KMS-11 (cell line): ENCODE measurements at regions not wholly inside any gene's neighbourhood (a gene's known extent, or its start where the extent isn't known, plus 50 kb on each side); places are given as distances from the start of the nearest gene placed in this dataset.

Experiments
- H2AFZ ChIP-seq: fragments of 200-600 bp; sonication (generic); 2 replicates; pipeline ENCODE4 v1.6.1; 2016; ENCODE audit warnings: antibody characterized with exemption, mixed run types, low read depth
- H3K27ac ChIP-seq: fragments of 200-600 bp; sonication (generic); 2 replicates; pipeline ENCODE4 v1.6.1; 2016; ENCODE audit warnings: mild to moderate bottlenecking, mixed run types
- H3K27me3 ChIP-seq: fragments of 200-600 bp; sonication (generic); 2 replicates; pipeline ENCODE4 v1.6.1; 2017; ENCODE audit warnings: mild to moderate bottlenecking, low read depth, mixed run types, moderate library complexity; ENCODE audit not compliant: insufficient read depth
- H3K36me3 ChIP-seq: fragments of 200-600 bp; sonication (generic); 2 replicates; pipeline ENCODE4 v1.6.1; 2017; ENCODE audit warnings: mild to moderate bottlenecking, mixed run types; ENCODE audit not compliant: insufficient read depth
- H3K4me1 ChIP-seq: fragments of 200-600 bp; sonication (generic); 2 replicates; pipeline ENCODE4 v1.6.1; 2016; ENCODE audit warnings: mild to moderate bottlenecking, low read depth, mixed run types; ENCODE audit not compliant: poor library complexity, severe bottlenecking
- H3K4me2 ChIP-seq: fragments of 200-600 bp; sonication (generic); 2 replicates; pipeline ENCODE4 v1.7.0; 2016; ENCODE audit warnings: mild to moderate bottlenecking, mixed run types
- H3K4me3 ChIP-seq: fragments of 200-600 bp; sonication (generic); IDR thresholded peaks from 2 replicates; pipeline ENCODE4 v1.6.1; 2017; ENCODE audit warnings: low read depth, low read length, mixed read lengths; ENCODE audit not compliant: insufficient read depth
- H3K79me2 ChIP-seq: fragments of 200-600 bp; sonication (generic); 2 replicates; pipeline ENCODE4 v1.6.1; 2016; ENCODE audit warnings: low read depth, mixed run types; ENCODE audit not compliant: insufficient read depth
- H3K9ac ChIP-seq: fragments of 200-600 bp; sonication (generic); 2 replicates; pipeline ENCODE4 v1.6.1; 2016; ENCODE audit warnings: mild to moderate bottlenecking, mixed run types
- H4K20me1 ChIP-seq: fragments of 200-600 bp; sonication (generic); 2 replicates; pipeline ENCODE4 v1.6.1; 2016; ENCODE audit warnings: mild to moderate bottlenecking, mixed run types; ENCODE audit not compliant: insufficient read depth
- TF ChIP-seq, protein P1 (sequence below): fragments of 200-600 bp; sonication (generic); conservative IDR thresholded peaks from 2 replicates; pipeline ENCODE4 v1.6.1; 2017; ENCODE audit warnings: low read depth, mild to moderate bottlenecking, antibody characterized with exemption, low read length, moderate library complexity, mixed read lengths

DNA sequence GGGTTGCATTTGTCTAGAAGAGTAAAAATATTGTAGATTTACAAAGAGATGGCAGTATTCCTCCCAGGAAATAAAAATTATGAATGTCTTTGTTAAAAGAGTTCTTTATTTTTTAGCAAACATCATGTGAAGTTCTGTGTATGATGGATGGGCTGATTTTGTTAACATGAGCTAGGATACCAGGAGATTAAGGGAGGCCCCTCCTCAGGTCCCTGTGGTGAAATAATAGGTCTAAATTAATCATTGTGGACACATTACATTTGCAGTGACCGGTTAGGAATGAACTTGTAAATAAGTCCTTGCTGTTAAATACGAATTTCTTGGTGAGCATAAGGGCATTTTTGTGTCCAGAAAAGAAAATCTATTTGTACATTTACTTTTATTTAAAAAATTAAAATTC, 339.4 kb upstream of the PHF14 start:
- H3K4me3 ChIP-seq: no peak overlapping the region
- TF ChIP-seq, protein P1, sequence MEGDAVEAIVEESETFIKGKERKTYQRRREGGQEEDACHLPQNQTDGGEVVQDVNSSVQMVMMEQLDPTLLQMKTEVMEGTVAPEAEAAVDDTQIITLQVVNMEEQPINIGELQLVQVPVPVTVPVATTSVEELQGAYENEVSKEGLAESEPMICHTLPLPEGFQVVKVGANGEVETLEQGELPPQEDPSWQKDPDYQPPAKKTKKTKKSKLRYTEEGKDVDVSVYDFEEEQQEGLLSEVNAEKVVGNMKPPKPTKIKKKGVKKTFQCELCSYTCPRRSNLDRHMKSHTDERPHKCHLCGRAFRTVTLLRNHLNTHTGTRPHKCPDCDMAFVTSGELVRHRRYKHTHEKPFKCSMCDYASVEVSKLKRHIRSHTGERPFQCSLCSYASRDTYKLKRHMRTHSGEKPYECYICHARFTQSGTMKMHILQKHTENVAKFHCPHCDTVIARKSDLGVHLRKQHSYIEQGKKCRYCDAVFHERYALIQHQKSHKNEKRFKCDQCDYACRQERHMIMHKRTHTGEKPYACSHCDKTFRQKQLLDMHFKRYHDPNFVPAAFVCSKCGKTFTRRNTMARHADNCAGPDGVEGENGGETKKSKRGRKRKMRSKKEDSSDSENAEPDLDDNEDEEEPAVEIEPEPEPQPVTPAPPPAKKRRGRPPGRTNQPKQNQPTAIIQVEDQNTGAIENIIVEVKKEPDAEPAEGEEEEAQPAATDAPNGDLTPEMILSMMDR: no peak

DNA sequence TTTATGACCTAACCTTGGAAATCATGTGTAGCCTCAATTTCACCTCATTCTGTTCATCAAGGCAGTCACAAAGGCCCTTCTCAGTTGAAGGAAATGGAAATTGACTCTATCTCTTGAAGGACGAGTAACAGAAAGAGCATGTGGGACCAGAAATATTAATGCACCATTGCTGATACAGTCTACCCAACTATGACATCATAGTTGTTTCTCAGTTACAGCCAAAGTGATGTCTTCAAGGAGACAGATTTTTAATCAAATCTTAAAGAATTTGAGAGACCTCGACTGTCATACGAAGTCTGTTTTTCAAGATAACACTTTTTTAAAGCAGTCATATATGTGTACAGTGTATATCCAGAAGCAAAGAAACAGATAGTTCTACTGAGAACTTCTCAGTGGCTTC, 335.7 kb upstream of the PHF14 start:
- no peaks in the 10 kb centered on the region for H3K27me3 ChIP-seq
- H3K27ac ChIP-seq: no peak overlapping the region
- no peaks in the 10 kb centered on the region for H3K4me1 ChIP-seq
- H3K4me3 ChIP-seq: no peak overlapping the region
- H3K79me2 ChIP-seq: no peaks in the 10 kb centered on the region
- no peaks in the 10 kb centered on the region for H3K36me3 ChIP-seq
- H3K9ac ChIP-seq: no peak overlapping the region
- no peak overlapping the region for H3K4me2 ChIP-seq
- TF ChIP-seq, protein P1: no peak
- H4K20me1 ChIP-seq: no peaks in the 10 kb centered on the region
- no peak overlapping the region for H2AFZ ChIP-seq

More for the DNA sequence above, 339.4 kb upstream of the PHF14 start:
- Histone ChIP-seq H3K27ac (no peak overlapping the region), H3K36me3 (no peaks in the 10 kb centered on the region), H3K4me1 (no peaks in the 10 kb centered on the region), H2AFZ (no peak overlapping the region), H4K20me1 (no peaks in the 10 kb centered on the region), H3K79me2 (no peaks in the 10 kb centered on the region), H3K27me3 (no peaks in the 10 kb centered on the region), H3K9ac (no peak overlapping the region), H3K4me2 (no peak overlapping the region)

DNA sequence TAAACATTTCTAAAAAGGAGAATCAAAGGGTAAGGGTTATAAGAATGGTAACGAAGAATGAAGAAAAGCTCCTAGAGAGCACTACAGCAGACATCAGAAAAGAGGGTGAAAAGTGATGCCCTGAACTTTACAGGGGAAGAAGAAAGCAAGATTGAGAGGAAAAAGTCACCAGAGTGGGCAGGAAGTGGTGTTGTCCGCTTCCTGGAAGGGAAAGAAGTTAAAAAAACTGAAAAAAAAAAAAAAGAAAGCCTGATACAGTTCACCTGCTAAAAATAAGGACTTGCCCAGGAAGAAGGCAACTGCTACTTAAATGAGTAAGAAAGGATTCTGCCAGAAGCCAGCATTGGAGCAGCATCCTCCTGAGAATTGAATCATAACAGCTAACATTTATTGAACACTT, 330.1 kb upstream of the PHF14 start:
- TF ChIP-seq, protein P1: no peak
- Histone ChIP-seq H3K4me3 (no peak overlapping the region), H3K27me3 (no peaks in the 10 kb centered on the region), H3K9ac (no peak overlapping the region), H3K79me2 (no peaks in the 10 kb centered on the region), H3K4me2 (no peak overlapping the region), H2AFZ (no peak overlapping the region), H3K27ac (no peak overlapping the region), H3K36me3 (no peaks in the 10 kb centered on the region), H4K20me1 (no peaks in the 10 kb centered on the region), H3K4me1 (no peaks in the 10 kb centered on the region)

DNA sequence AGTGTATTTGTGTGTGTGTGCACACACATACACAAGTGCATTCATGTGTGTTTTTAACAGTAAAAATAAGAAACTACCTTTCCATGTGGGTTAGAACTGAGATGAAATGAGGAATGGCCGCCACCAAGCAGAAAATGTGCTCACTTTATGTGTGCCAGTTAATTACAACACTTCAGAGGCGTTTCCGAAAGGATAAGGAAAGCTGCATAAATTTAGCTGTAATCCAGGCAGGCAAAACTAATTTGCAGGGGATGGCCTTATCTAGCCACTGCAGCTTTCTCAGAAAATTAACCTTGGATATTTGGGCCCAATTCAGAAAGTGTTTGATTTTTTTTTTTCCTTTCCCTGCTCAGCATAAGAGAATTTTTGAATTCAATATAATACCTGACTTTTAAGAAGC, 328.8 kb upstream of the PHF14 start:
- TF ChIP-seq, protein P1: no peak
- Histone ChIP-seq H2AFZ (no peak overlapping the region), H3K36me3 (no peaks in the 10 kb centered on the region), H4K20me1 (no peaks in the 10 kb centered on the region), H3K79me2 (no peaks in the 10 kb centered on the region), H3K4me2 (no peak overlapping the region), H3K4me1 (no peaks in the 10 kb centered on the region), H3K9ac (no peak overlapping the region), H3K4me3 (no peak overlapping the region), H3K27ac (no peak overlapping the region), H3K27me3 (no peaks in the 10 kb centered on the region)
